Large intestine (tissue), 3 donors: ENCODE measurements at regions not wholly inside any gene's neighbourhood (a gene's known extent, or its start where the extent isn't known, plus 50 kb on each side); places are given as distances from the start of the nearest gene placed in this dataset.

ENCODE experiments used
- DNase-seq, 2 donors: peaks; one replicate each; pipeline versions ENCODE4 v3.0.0 to v3.0.0-alpha.2; 2013
- H3K27ac ChIP-seq: one replicate; pipeline ENCODE4 v1.5.1; 2013; ENCODE audit warnings: low read length
- H3K27me3 ChIP-seq: 2 replicates; pipeline ENCODE4 v1.6.1; 2013; ENCODE audit warnings: low read length; ENCODE audit not compliant: control insufficient read depth, insufficient read depth
- H3K36me3 ChIP-seq: 2 replicates; pipeline ENCODE4 v1.6.1; 2013; ENCODE audit warnings: low read length; ENCODE audit not compliant: control insufficient read depth, insufficient read depth
- H3K4me1 ChIP-seq: one replicate; pipeline ENCODE4 v1.6.1; 2013; ENCODE audit warnings: low read length; ENCODE audit not compliant: control insufficient read depth, insufficient read depth
- H3K4me3 ChIP-seq: one replicate; pipeline ENCODE4 v1.5.1; 2013; ENCODE audit warnings: low read length
- H3K9me3 ChIP-seq: one replicate; pipeline ENCODE4 v1.6.1; 2013; ENCODE audit warnings: mild to moderate bottlenecking, low read depth, low read length, moderate library complexity; ENCODE audit not compliant: control insufficient read depth
- WGBS: methylation state at CpG from one replicate; pipeline ENCODE4 v1.1.5; 2013; ENCODE audit warnings: low lambda C conversion rate; ENCODE audit not compliant: insufficient coverage; 5-methylcytosine and 5-hydroxymethylcytosine counted together

- no CpG with 5 or more reads among the region's 9 CpGs for WGBS
Measured at GRCh38 chr22:49508561-49508960, 319.1 kb downstream of the BRD1 start.

GRCh38 chr22:49507607-49508292 is 319.9 kb downstream of the BRD1 start:
- 100% methylated on average over 1 of the region's 22 CpGs for WGBS
- no peaks in the 10 kb centered on the region for H3K9me3 ChIP-seq
- no peak overlapping the region for H3K27ac ChIP-seq
- H3K4me1 ChIP-seq: no peaks in the 10 kb centered on the region
- no peaks in the 10 kb centered on the region for H3K36me3 ChIP-seq
- H3K27me3 ChIP-seq: no peaks in the 10 kb centered on the region
- DNase-seq: no peak
- H3K4me3 ChIP-seq: no peak overlapping the region

More at GRCh38 chr22:49508561-49508960, 319.1 kb downstream of the BRD1 start:
- Histone ChIP-seq H3K4me3 (no peak overlapping the region), H3K9me3 (no peaks in the 10 kb centered on the region), H3K4me1 (no peaks in the 10 kb centered on the region), H3K27me3 (no peaks in the 10 kb centered on the region), H3K27ac (no peak overlapping the region), H3K36me3 (no peaks in the 10 kb centered on the region)
- no peak for DNase-seq

DNA sequence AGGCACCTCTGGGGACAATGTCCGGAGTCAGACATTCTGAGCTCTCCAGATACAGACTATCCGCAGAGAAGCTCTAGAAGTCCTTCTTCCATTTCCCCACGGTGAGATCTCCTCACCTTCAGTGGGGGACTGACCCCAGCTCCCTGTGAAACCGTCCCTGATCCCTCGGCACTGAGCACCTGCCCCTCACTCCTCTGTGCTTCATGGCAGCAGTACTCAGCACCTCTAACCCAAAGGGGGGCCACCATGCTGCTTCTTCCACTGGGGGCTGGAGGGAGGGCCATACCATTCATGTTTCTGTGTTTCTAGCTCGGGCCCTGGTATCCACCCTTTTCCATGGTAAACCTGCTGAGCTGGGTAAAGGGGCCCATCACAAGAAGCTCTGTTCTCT is 321.7 kb downstream of the BRD1 start:
- H3K27ac ChIP-seq: no peak overlapping the region

DNA sequence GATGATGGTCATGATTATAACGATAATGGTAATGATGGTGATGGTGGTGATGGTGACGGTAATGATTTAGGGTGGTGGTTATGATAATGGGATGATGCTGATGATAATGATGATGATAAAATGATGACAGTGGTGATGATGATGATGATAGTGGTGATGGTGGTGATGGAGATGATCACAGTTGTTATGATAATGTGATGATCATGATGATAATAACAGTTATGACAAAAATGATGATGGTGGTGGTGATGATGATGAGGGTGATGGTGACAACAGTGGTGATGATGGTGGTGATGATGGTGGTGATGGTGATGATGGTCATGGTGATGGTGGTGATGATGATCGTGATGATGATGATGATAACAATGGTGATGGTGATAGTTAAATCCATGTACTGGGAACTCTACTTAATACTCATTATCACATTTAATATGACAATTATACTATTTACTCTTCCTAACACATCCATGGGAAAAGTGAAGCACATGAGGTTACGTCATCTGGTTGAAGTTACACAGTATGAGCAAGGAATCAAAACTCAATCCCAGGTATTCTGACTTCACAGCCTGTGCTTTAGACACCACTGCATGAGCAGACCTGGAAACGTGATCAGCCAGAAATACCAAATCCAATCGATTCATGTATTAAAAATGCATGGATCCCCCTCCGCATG is 322.2 kb downstream of the BRD1 start:
- DNase-seq: no peak
- Histone ChIP-seq H3K9me3 (no peaks in the 10 kb centered on the region), H3K27me3 (no peaks in the 10 kb centered on the region), H3K4me3 (no peak overlapping the region), H3K4me1 (no peaks in the 10 kb centered on the region), H3K27ac (no peak overlapping the region), H3K36me3 (no peaks in the 10 kb centered on the region)
- 96% methylated on average over 2 of the region's 7 CpGs for WGBS

More for the DNA sequence above, 321.7 kb downstream of the BRD1 start:
- Histone ChIP-seq H3K36me3 (no peaks in the 10 kb centered on the region), H3K9me3 (no peaks in the 10 kb centered on the region), H3K4me3 (no peak overlapping the region), H3K4me1 (no peaks in the 10 kb centered on the region), H3K27me3 (no peaks in the 10 kb centered on the region)
- DNase-seq: no peak
- WGBS: no CpG with 5 or more reads among the region's 6 CpGs

DNA sequence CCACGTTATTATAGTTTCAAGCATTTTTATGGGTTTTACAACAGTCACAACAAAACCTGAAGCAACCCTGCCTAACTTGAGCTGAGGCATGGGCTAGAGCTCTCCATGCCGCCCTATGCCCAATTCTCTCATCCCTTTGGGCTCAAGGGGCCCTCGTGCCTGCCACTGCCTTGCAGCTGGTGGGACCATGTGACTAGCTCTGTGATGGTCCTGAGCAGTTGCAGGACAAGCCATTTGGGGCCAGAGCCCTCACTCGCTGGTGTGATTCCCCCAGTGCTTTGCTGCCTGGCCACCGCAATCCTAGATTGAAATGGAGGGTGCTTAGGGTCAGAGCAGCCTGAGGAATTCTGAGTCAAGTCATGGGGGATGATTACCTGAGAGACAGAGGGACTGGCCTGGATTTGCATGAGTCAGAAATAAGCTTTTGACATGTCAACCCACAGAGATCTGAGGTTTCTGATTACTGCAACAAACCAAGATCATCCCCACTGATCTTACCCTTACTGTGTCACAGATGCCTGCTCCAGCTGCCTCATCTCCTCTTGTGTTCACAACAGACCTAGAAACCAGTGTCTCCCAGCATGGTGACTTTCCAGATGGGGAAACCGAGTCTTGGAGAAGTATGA is 323.7 kb downstream of the BRD1 start:
- H3K27ac ChIP-seq: no peak overlapping the region
- H3K36me3 ChIP-seq: no peaks in the 10 kb centered on the region
- no peak for DNase-seq
- no peaks in the 10 kb centered on the region for H3K27me3 ChIP-seq
- no peak overlapping the region for H3K4me3 ChIP-seq
- no peaks in the 10 kb centered on the region for H3K4me1 ChIP-seq
- H3K9me3 ChIP-seq: no peaks in the 10 kb centered on the region
- no CpG with 5 or more reads among the region's 6 CpGs for WGBS

GRCh38 chr22:49503321-49503720 is 324.4 kb downstream of the BRD1 start:
- Histone ChIP-seq H3K9me3 (no peaks in the 10 kb centered on the region), H3K27ac (no peak overlapping the region), H3K4me1 (no peaks in the 10 kb centered on the region), H3K27me3 (no peaks in the 10 kb centered on the region), H3K36me3 (no peaks in the 10 kb centered on the region), H3K4me3 (no peak overlapping the region)
- no CpG with 5 or more reads among the region's 1 CpG for WGBS
- DNase-seq: no peak

DNA sequence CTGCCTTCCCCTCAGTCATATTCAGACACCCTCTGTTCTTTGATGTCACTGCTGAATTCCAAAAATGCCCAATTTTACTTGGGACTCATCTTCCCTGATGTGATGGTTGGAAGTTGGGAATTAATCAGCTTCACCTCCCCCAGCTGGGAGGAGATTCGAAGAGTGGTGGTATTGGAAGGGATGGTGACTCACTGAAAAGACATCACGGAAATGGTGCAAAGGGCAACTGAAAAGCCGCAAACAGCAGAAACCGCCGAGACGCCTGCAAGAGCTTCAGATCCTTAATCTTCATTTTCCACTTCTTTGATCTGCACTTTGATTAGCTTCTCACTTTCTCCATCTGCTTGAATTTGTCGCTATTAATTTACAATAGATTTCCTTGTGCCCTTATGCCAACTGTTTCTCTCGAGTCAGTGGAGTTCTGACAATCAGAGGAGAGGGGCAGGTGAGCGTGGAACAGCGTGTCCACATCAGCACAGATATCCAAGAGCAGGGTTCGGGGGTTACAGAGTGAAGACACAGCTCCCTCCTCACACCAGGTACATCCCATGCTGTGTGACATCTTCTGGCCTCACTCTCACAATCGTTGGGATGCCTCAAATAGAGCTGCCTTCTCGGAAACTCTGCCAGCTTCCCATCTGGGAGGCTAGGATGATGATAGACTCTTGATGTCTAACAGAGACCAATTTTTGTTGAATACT is 325.4 kb downstream of the BRD1 start:
- 67% methylated on average over 1 of the region's 13 CpGs for WGBS
- DNase-seq: no peak
- no peak overlapping the region for H3K4me3 ChIP-seq

DNA sequence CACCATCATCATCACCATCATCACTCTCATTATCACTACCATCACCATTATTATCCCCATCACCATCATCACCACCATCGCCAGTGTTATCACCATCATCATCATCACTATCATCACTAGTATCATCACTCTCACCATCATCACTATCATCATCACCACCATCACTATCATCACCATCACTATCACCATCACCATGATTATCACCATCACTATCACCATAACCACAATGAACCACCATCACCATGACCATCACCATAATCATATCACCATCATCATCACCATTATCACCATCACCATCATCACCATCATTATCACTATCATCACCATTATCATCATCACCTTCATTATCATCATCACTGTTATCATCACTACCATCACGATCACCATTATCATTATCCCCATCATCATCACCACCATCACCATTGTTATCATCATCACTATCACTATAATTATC is 326.7 kb downstream of the BRD1 start:
- Histone ChIP-seq H3K36me3 (no peaks in the 10 kb centered on the region), H3K4me1 (no peaks in the 10 kb centered on the region), H3K27me3 (no peaks in the 10 kb centered on the region), H3K27ac (no peak overlapping the region), H3K4me3 (no peak overlapping the region), H3K9me3 (no peaks in the 10 kb centered on the region)
- no peak for DNase-seq
- WGBS: 100% methylated on average over 2 of the region's 2 CpGs

More for the DNA sequence above, 325.4 kb downstream of the BRD1 start:
- no peaks in the 10 kb centered on the region for H3K36me3 ChIP-seq
- no peak overlapping the region for H3K27ac ChIP-seq
- no peaks in the 10 kb centered on the region for H3K27me3 ChIP-seq
- H3K4me1 ChIP-seq: no peaks in the 10 kb centered on the region
- H3K9me3 ChIP-seq: no peaks in the 10 kb centered on the region

- no peaks in the 10 kb centered on the region for H3K4me1 ChIP-seq
- H3K27me3 ChIP-seq: no peaks in the 10 kb centered on the region
- no peak for DNase-seq
- H3K9me3 ChIP-seq: no peaks in the 10 kb centered on the region
- H3K36me3 ChIP-seq: no peaks in the 10 kb centered on the region
- H3K27ac ChIP-seq: no peak overlapping the region
- H3K4me3 ChIP-seq: no peak overlapping the region
Measured at GRCh38 chr22:49500076-49500460, 327.6 kb downstream of the BRD1 start.

DNA sequence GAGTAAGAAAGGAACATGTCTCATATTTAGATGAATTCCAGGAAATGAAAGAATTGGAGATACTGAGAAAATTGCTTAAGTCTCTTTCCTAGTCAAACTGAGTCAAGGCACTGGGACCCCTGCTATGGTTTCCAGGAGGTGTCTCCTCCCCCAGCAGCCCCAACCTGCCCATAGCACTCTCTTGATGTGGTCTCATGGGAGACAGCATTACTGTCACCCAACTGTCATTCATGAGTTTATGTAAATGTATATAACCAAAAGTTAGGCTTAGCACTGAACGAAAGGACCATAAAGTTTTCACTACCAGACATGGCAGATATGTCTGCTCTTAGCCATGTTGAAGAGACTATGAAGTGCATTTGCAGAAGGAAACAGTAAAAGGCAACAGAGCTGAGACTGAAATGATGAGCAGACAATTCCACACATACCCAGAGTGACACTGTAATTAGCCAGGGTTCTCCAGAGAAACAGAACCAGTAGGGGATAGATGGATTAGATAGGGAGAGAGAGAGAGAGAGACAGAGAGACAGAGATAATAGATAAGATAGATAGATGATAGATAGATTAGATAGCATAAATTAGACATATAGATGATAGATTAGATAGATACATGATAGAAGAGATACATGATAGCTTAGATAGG is 328.1 kb downstream of the BRD1 start:
- Histone ChIP-seq H3K4me1 (no peaks in the 10 kb centered on the region), H3K27ac (no peak overlapping the region), H3K27me3 (no peaks in the 10 kb centered on the region), H3K9me3 (no peaks in the 10 kb centered on the region), H3K4me3 (no peak overlapping the region), H3K36me3 (no peaks in the 10 kb centered on the region)
- no peak for DNase-seq
- WGBS: no CpG with 5 or more reads among the region's 1 CpG
